NCI-H2107 treated with DMSO at 0.1 percent for 48 hours (cell line): ENCODE measurements at regions not wholly inside any gene's neighbourhood (a gene's known extent, or its start where the extent isn't known, plus 50 kb on each side); places are given as distances from the start of the nearest gene placed in this dataset.
A peak's percentile ranks its signal among the peaks of the same experiment; 100 is the strongest.

Experiments
- DNase-seq: peaks from one replicate; lab custom pipeline; 2025; ENCODE audit not compliant: unreplicated experiment; lab: John Stamatoyannopoulos, UW

DNA sequence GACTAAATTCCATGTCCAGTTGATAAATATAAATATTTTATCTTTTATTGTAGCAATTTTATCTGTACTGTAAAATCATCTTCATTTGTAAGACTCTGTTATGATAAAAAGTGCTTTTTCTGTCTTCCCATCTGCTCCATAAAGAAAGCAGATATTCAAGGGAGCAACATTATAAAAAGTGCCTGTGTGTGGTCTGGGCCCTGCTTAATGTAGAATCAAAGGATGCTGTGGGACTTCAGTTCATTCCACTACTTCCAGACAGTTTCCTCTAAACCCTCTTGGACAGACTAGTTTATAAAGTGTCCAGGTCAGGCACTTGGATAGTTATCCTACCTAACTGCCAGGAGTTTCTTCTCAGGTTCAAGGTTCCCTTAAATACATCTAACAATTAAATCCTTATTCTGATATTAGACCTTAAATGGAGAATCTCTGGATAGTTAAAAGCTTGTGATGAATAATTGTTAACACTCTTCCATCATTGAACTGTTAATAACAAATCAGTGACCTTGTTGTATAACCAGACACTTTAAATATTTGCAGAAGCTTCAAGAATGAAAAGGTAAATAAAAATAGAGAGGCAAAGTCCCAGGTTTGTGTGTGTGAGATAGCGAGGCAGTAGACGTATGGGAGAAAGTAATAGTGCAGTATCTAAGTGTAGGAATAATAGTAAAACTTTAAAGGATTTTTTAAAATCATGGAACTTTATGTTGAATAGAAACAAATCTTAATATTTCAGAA is 237.5 kb upstream of the CTSO start:
- no peak for DNase-seq

DNA sequence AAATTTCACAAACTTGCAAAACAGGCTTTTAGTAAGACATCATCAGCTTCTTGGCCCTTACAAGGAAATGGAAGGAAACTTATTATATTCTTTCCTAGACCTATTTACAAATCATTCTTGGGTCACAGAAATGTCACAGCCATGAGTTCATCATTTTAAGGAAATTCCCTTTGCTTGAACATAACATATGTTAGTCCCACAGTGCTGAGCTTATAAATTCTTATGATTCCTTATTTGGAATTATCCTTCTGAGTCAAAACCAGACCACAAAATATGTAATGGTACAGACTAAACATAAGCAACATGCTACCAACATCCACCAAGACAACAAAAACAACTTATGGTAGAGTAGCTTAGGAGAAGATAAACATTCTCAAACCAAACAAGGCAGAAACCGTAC is 236.9 kb upstream of the CTSO start:
- DNase-seq: no peak

DNA sequence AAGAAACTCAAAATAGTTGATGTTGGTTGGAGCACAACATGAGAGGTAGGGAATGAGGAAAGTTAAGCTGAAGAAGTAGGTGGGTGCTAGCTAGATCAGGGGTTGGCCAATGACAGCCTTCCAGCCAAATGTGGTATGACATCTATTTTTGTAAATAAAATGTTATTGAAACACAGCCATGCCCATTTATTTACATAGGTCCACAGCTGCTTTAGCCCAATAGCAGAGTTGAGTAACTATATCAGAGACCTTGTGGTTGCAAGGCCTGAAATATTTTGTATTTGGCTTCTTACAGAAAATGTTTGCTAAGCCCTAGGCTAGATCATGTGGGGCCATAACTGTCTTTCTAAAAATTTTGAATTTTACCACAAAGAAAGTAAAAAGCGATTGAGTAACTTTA is 234.9 kb upstream of the CTSO start:
- DNase-seq: no peak

DNA sequence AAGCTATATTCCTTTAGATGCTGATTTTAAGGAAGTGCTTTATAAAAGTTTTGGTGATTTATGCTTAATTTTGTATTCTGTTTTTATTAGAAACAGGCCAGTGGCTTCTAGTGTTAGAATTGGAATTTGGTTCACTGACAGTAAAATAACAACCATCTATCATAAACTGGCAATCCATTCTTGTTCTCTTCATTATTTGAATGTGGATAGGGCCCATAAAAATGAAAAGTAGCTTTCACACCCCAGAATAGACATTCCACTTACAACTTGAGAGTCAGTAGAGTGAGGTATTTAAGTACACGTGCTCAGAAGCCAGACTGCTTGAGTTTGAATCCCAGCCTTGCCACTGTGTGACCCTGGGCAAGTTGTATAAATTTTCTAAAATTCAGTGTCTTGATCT is 232.4 kb upstream of the CTSO start:
- DNase-seq: no peak

DNA sequence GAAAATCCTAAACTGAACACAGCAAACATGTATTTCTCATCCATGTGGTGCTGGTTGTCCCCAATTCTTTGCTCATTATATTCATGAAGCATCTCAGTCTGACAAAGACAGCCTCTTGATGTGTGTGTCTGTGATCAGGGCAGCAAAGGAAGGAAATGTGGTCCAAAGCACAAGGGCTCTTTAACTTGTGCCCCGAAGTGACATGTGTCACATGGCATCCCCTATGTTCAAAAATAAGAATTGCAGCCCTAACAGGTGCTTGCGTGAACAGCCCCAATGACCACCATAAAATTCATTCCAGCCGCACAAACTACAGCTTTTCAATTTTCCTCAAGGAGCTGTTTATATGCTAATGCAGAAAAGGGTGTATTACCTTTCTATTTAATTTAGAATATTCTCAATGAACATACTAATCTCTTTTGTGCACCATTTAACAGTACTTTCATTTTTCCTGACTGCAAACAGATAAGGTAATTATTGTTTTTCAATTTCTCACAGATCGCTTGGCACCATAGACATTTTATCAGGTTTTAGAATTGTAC is 231.9 kb upstream of the CTSO start:
- no peak for DNase-seq

DNA sequence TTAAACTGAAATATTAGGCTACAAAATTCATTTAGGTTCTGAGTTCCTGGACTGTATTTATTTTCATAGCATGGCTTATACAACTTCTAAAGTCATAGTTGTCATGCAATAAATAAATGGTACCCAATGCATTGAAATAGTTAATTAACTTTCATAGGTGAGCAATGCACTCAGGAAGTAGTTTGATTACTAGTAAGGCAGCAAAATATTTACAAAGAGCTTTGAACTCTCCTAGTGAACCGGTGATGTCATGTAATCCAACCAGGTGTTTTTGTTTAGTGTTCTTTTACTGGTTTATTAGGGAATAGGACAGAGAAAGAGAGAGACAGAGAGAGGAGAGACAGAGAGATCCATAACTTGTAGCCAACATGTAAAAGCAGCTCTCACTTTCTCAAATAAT is 228.6 kb upstream of the CTSO start:
- no peak for DNase-seq

DNA sequence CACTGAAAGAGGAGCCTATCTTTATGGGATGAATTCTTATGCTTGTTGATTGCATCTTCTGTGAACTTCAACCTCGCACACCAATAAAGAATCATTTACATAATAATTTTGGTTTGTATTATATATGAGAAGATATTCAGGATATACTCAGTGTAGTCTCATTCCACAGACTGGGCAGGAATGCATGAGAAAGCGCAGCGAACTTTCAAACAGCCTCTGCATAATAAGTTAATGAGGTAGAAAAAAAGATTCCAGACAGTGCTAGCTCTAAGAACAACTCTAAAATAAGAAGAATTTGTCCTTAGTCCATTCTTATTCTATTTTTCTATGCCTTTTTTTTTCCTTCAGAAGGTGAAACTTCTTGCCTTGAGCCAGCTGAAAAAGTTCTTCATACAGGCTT is 224.3 kb upstream of the CTSO start:
- no peak for DNase-seq

DNA sequence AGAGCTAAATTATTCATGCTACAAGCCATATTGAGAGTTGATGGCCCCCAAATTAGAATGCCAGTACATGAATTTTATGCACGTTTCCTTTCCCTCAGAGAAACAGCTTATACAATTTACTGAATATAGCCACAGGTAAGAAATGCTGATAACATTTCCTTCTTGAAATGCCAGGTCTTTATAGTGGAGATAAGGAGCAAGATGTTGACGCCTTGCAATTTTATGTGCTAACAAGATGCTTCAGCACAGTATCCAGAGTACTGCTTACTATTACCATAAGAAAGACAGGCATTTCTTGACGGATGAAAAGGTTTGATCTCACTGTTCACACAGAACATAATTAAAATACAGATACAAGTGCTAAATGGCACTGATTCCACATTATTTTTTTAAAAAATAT is 223.2 kb upstream of the CTSO start:
- no peak for DNase-seq

DNA sequence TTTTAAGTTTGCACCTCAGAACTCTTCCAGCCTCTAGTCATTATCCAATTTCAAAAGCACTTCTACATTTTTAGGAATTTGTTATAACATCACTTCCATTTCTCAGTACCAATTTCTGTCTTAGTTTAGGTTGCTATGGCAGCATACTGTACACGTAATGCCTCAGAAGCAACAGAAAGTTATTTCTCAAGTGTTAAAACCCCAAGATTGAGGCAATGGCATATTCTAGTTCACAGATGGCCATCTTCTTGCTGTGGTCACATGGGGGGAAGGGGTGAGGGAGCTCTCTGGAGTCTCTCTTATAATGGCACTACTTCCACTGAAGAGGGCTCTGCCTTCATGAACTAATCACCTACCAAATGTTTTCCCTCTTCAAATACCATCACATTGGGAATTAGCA is 220.3 kb upstream of the CTSO start:
- DNase-seq: no peak

DNA sequence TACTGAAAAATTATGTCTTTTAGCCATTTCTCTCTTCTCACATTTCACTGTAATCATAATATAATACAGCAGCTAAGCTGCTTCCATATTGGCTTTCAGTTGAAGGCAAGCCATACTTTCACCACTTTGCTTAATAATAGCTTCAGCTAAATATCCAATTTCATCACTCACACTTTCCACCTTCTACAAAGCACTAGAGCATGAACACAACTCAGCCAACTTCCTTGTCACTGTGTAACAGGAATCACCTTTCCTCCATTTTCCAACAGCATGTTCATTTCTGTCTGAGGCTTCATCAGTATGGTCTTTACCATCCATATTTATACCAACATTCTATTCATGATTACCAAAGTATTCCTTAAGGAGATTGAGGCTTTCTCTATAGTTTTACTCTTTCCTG is 219.8 kb upstream of the CTSO start:
- peak; percentile 30 for DNase-seq

DNA sequence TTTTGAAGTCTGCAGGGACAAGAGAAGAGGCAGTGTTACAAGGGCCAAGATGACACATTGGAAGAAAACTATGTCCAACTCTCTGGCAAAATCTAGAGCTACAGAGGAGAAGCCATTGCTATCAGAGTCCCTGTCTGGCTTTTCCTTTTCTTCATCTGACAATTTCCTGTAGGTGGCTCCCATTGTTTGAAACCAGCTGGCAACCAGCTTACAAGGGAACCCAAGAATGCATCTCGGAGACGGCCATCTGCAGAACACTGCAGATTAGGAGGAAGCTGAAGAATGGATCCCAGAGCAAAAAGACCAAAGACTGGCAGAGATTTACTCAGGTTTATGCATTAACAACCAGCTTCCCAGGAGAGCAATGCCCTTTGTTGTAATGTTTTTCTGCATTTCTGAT is 216.2 kb upstream of the CTSO start:
- no peak for DNase-seq

DNA sequence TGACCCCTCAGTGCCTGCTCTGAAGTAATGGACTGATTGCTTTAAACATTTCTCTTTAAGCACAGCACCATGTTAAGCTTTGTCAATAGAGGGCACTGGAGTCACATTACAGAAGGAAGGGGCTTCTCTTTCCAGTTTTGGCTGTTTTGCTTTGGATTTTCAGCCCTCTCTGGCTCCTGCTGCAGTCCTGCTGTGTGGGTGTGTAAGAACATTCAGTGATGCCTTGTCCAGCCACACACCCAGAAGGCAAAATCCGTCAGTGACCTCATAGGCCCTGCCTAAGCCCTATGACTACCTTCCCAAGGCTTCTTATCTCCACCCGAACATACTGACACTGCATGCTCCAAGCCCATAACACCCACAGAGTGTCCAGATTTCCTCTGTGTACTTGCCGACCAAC is 215.3 kb upstream of the CTSO start:
- DNase-seq: peak; percentile 42

DNA sequence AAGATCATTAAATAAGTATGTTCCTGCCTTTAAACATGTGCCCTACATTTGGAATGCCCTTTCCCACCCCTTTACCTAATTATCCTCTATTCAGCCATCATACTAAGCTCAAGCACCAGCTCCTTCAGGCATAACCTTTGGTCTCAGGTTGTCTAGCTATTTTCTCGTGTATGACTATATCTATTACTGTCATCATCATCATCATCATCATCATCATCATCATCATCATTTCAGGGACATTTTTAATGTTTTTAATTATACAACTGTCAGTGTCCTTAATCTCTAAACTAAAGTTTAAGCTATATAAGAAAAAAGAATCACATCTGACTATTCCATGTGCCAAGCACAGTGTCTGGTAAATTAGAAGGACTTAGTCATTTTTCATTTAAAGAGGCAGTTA is 214.6 kb upstream of the CTSO start:
- no peak for DNase-seq

DNA sequence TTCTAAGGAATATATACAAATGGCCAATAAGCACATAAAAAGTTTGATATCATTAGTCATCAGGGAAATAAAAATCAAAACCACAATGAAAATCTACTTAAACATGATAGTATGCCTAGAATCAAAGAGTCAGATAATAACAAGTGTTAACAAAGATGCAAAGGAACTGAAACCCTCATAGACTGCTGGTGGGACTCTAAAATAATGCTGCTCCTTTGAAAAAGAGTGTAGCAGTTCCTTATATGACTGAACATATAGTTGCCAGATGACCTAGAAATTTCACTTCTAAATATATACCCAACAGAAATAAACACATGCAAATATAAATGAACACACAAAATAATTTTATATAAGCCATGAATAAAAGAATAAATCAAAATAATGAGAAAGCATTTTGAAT is 205.1 kb upstream of the CTSO start:
- DNase-seq: no peak

DNA sequence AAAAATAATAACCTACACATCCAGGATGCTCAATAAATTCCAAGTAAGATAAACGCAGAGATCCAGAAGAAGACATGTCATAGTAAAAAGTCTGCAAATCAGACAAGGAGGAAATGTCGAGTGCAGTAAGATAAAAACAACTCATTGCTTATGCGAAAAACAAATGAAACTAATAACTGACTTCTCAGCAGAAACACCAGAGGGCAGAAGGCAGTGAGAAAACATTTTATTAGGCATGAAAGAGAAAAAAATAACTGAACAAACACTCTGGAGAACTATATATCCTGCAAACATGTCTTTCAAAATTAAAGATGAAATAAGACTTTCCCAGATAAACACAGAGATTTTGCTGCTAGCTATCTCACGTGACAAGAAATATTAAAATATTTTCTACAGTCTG is 201.3 kb upstream of the CTSO start:
- no peak for DNase-seq

DNA sequence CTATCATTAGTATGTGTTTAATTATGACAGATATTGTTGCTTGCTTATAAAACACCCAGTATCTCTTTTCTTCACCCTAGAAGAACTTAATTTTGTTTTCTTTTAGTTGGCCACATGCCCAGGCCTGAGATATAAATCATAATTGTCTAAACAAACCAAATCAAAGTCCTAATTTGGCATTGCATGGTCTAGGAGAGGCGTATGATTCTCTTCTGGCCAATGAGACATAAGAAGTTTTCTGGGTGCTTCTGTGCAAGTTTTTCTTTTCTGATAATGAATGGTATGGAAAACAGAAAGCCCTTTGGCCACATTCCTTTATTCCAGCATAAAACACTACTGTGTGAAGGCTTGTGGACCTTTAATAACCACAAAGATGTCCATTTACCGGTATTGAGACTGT is 192.9 kb upstream of the CTSO start:
- DNase-seq: no peak

DNA sequence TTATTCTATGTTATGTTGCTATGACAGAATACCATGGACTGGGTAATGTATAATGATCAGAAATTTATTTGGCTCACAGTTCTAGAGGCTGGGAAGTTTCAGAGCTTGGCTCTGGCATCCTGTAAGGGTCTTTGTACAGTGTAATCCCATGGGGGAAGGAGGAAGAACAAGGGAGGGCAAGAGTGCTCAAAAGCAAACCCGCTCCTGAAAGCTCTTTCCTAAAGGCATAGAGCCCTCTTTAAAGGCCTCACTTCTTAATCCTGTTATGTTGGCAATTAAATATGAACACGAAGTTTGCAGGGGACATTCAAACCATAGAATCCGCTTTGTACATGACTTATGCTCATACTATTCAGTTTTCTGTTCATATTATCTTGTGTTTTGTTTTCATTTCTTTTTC is 191.3 kb upstream of the CTSO start:
- DNase-seq: no peak

DNA sequence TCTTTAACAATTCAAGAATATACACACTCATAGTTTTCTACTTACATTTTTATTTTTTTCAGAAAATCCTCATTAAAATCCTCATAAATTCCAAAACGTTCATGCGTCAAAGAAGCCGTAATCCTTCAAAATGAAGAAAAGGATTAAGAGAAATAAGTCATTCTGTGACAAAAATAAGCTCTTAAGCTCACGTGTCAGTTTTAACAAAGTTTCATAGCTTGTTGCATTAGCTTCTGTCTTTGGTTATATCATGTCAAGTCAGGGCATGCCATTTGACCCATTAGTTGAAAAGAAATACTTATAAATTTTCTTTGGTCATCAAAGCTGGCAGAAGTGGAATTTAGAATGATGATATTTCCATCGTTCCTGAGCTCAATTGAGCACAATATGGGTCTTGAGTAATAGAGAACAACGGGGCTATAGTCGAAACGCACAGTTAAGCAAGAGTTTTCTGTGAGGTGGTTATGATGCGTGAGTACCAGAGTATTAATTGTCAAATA is 185.2 kb upstream of the CTSO start:
- DNase-seq: no peak

DNA sequence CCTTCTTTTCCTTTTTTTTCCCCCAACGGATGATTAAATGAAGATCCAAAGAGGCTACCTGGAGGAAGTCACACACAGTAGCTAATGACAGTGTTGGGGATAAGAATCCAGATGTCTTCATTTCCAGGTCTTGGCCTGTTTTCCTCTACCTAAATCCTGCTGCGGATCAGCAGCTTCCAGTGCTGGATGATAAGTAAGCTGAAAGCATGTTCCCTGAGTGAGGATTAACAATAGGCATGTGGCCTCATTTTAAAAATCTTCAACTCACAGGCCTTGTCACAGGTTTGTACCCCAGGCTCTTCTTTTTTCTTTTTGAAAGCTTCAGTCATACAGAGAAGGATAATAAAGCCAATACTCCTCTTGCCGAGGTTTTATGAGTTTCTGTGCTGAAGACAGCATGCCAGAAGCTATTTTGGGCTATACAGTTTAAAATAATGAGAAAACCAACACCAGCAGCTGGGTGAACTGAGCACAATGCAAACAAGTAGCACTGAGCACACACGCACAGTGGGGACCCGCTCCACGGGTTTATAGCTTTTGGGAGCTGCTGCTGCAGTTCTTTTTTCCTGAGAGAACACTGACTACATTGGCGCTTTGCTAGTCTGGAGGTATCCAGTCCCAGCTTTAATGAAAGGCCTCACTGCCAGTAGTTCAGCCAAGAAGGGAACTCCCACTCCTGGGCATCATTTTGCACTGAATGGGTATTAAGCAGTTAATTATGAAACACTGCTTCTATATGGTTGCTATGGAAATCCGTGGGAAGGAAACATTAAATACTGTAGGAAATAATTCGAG is 184.2 kb upstream of the CTSO start:
- no peak for DNase-seq

DNA sequence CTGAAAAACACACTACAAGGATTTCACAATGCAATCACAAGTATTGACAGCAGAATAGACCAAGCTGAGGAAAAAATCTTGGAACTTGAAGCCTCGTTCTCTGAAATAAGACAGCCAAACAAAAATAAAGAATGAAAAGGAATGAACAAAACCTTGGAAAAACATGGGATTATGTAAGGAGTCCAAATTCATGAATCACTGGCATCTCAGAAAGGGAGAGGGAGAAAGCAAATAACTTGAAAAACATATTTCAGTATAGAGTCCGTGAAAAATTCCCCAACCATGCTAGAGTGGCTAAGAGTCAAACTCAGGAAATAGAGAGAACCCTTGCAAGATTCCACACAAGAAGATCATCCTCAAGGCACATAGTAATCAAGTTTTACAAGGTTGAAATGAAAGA is 178.5 kb upstream of the CTSO start:
- no peak for DNase-seq

DNA sequence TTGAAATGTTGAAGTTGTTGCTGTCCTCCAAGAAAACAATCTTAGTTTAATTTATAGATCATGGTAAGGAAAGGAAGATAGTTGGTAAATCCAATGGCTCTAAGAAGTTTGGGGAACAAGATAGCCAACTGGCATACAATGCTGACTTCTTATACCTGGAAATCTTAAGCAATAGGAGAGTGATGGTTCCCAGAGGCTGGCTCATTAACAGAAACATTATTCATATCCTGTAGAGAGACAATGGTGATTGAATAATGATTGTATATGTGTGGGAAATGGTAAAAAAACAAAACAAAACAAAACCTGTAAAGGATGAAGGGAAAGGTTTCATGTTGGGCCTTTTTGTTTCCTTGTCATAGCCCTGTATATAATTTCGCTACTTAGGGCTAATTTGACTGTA is 174.9 kb upstream of the CTSO start:
- no peak for DNase-seq

DNA sequence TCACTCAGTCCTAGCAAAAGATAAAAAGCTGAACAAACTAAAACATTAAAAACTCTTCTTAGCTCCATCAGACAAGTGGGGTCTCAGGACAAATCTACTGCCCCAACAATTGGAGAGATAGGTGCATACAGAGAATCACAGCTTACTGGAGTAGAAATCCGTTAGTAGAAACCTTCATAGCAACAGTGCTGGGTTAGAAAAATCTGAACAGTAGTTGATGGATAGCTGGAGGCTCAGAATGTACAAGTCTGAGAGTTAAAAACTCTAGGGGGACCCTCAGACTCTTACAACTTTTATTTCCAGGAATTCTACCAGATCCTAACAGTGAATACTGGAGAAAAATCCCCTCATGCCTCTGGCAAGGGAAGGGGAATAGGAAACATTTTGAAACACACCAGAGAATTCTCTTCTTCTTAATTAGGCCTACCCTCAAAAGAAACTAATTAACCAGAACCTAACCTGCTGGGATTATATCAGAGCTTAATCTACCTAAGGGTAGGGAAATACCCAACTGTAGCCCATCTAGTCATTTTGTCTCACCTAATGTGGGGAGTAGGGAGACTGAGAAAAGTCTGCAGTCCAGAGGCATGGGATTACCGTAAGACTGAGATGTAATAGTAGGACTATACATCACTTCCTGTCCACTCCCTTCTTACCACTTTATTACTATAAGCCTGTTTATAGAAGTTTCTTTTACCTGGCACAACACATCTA is 165.0 kb upstream of the CTSO start:
- DNase-seq: no peak
